HG03571 (cell line): ENCODE measurements at regions not wholly inside any gene's neighbourhood (a gene's known extent, or its start where the extent isn't known, plus 50 kb on each side); places are given as distances from the start of the nearest gene placed in this dataset.
"Not testable (repeated sequence)": the region's sequence is repeated elsewhere in the genome, so short reads cannot be mapped to it uniquely, and the experiment has no call there.

Experiments
- ATAC-seq: cut with Tn5 transposase; IDR thresholded peaks from one replicate; pipeline ENCODE4 v1.9.1; 2021; ENCODE audit not compliant: unreplicated experiment

- ATAC-seq, result no peak
Observed at GRCh38 chr14:30417121-30417520, 141.8 kb upstream of the G2E3 start.

GRCh38 chr14:30417999-30418398, 141.0 kb upstream of the G2E3 start:
- ATAC-seq, result no peak

GRCh38 chr14:30419037-30419436, 139.9 kb upstream of the G2E3 start:
- no peak for ATAC-seq

GRCh38 chr14:30420515-30420914, 138.4 kb upstream of the G2E3 start:
- ATAC-seq, result no peak

- no peak for ATAC-seq
Observed at GRCh38 chr14:30426463-30426862, 132.5 kb upstream of the G2E3 start.

- ATAC-seq, result no peak
Observed at GRCh38 chr14:30427401-30427800, 131.6 kb upstream of the G2E3 start.

- no peak for ATAC-seq
Observed at GRCh38 chr14:30427846-30428245, 131.1 kb upstream of the G2E3 start.

GRCh38 chr14:30431552-30431951, 127.4 kb upstream of the G2E3 start:
- ATAC-seq, result no peak

- ATAC-seq, result no peak
Observed at GRCh38 chr14:30440961-30441360, 118.0 kb upstream of the G2E3 start.

- no peak for ATAC-seq
Observed at GRCh38 chr14:30443368-30444007, 115.5 kb upstream of the G2E3 start.

- no peak for ATAC-seq
Observed at GRCh38 chr14:30444451-30444850, 114.5 kb upstream of the G2E3 start.

GRCh38 chr14:30445011-30445793, 113.8 kb upstream of the G2E3 start:
- no peak for ATAC-seq

- no peak for ATAC-seq
Observed at GRCh38 chr14:30445852-30446251, 113.1 kb upstream of the G2E3 start.

- ATAC-seq, result no peak
Observed at GRCh38 chr14:30450631-30451545, 108.1 kb upstream of the G2E3 start.

GRCh38 chr14:30456296-30456695, 102.7 kb upstream of the G2E3 start:
- no peak for ATAC-seq

GRCh38 chr14:30462358-30462757, 96.6 kb upstream of the G2E3 start:
- no peak for ATAC-seq

- ATAC-seq, result no peak
Observed at GRCh38 chr14:30464481-30464880, 94.5 kb upstream of the G2E3 start.

GRCh38 chr14:30468354-30468753, 90.6 kb upstream of the G2E3 start:
- no peak for ATAC-seq

GRCh38 chr14:30471980-30472379, 87.0 kb upstream of the G2E3 start:
- no peak for ATAC-seq

- not testable (repeated sequence) for ATAC-seq
Observed at GRCh38 chr14:30473846-30474696, 84.9 kb upstream of the G2E3 start.

- no peak for ATAC-seq
Observed at GRCh38 chr14:30482276-30482675, 76.7 kb upstream of the G2E3 start.
